Renal cortex interstitium (tissue), 11 donors: ENCODE measurements at regions not wholly inside any gene's neighbourhood (a gene's known extent, or its start where the extent isn't known, plus 50 kb on each side); places are given as distances from the start of the nearest gene placed in this dataset.
A peak's percentile ranks its signal among the peaks of the same experiment; 100 is the strongest.
"Not testable (repeated sequence)": the region's sequence is repeated elsewhere in the genome, so short reads cannot be mapped to it uniquely, and the experiment has no call there.

Source experiments
- DNase-seq, 11 donors: peaks; one replicate each; pipeline ENCODE4 v3.0.0-alpha.2; 2013; ENCODE audit warnings: low read depth in 9 of 11, low spot score in 4 of 11; ENCODE audit errors: extremely low read depth in 1 of 11

DNA sequence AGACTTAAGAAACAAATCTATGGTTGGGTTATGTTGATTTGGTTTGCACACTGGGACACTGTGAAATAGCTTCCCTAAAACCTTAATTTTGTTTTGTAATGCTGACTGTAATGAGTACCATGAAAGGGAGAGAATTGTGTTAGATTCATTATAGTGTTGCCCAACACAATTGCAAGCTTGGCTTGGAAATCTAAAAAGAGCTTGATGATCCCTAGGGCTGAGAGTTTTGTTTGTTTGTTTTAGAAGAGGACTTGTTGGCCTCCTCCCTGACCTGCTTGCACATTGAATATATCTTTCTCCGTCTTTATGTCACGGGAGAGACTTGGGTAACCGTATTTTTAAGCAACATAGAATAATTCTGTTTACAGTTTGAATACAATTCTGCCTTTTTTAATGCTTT lies 410.1 kb downstream of the ARL4A start:
- peak in 2 of 11 donors; percentile 5 to 14 for DNase-seq

DNA sequence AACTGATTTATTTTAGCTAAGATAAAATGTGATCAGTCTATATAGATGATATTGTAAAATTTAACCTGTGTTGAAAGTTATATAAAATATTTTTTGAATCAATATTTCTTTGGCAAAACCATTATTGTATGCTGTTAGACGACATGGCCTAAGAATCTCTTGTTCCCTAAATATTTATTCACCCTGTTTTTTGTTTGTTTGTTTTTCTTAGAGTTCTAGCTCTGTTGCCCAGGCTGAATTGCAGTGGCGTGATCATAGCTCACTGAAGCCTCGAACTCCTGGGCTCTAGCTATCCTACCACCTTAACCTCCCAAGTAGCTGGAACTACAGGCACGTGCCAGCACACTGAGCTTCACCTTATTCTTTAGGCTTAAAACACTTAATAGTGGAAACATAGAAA lies 410.7 kb downstream of the ARL4A start:
- no peak for DNase-seq

DNA sequence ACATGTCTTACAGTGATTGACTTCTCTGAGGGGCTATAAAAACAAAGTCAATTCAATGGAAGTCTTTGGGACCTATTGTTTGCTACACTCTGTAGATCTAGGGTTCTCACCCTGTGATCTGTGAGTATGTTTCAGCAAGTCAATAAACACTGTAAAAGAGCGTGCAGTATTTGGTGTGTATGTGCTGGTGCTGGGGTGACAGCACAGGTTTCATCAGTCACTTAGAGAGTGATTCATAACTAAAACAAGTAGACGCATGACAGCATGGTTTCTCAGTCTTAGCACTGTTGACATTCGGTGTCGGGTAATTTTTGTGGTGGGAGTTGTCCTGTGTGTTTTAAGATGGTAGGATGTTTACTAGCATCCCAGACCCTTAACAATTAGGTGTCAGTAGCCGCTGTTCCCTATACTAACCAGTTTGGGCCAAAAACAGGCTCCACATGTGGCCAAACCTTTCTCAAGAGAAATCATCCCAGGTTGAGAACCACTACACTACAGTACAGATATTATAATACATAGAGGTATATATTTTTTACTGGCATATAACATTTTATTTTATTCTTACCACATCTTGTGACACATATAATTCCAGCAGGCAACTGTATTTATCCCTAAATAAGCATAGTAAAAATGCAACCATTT lies 411.8 kb downstream of the ARL4A start:
- DNase-seq: no peak

DNA sequence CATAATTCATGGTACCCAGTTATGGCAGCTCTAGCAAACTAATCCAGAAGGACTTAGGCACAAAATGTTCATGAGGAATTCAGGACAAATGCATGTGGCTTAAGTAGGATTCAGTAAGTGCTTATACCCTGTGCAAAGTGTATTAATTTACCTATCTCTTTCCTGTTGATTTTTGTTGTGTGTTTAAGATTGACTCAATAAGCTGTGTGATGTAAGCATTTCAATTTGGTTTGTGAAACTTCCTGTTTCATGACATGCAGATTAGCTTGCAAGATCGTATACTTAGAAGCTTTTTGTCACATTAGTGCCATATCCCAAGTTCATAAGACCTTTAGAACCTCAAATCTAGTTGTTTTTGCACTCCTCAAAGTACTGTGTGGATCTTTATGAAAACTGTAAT lies 416.7 kb downstream of the ARL4A start:
- DNase-seq: no peak

DNA sequence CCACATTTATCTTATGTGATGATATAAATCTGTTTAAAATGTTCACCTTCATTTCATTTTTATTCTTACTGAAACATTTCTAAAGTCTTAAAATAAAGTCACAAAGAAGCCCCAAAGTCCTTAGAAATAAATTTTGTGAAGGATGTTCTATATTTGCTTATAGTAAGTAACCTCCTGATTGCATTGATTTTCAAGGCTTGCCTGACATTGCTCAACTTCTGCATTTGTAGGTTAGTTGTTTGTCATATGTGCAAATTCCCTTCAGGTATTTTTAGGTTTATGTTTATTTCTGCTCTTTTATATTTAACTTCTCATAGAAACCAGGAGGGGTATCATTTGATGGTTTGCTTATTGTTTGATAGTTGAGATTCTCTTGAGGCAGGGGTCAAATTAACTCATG lies 417.8 kb downstream of the ARL4A start:
- DNase-seq: no peak

DNA sequence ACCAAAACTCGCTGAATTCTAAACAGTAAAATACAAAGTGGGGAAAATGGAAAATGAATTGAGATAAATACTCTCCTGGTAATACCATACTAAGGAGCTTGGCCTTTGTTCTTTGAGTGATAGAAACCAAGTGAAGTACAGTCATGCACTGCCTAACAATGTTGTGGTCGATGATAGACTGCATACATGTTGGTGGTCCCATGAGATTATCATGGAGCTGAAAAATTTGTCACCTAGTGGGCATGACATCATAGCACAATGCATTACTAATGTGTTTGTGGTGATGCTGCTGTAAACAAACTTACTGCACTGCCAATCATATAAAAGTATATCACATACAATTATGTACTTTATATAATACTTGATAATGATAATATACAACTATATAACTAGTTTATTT lies 419.1 kb downstream of the ARL4A start:
- no peak for DNase-seq

DNA sequence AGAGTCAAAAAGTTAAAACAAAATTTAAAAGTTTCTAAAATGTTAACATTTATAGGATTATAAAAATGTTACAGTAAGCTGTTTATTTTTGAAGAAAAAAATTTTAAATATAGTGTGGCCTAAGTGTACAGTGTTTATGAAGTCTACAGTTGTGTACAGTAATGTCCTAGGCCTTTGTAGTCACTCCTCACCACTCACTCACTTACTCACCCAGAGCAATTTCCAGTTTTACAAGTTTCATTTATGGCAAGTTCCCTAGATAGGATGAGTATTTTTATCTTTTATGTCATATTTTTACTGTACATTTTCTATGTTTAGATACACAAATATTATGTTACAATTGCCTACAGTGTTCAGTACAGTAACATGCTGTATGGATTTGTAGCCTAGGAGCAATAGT lies 419.9 kb downstream of the ARL4A start:
- no peak for DNase-seq

DNA sequence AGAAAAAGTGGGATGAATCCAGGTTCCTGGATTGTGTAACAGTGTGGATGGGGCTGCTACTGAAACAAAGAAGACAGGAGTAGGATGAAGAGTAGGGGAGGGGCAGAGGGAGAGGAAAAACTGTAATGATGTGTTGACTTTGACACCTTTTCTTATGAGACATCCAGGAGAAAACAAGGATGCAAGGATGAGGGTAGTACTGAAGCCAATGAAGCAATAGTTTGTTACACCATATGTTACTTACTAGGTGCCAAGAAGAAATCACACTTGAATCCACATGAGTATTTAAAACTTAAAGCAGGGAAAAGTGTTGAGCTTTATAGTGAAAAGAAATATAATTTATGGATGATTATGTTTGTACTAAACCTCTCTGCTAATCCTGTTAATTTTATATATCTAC lies 420.6 kb downstream of the ARL4A start:
- DNase-seq: no peak

DNA sequence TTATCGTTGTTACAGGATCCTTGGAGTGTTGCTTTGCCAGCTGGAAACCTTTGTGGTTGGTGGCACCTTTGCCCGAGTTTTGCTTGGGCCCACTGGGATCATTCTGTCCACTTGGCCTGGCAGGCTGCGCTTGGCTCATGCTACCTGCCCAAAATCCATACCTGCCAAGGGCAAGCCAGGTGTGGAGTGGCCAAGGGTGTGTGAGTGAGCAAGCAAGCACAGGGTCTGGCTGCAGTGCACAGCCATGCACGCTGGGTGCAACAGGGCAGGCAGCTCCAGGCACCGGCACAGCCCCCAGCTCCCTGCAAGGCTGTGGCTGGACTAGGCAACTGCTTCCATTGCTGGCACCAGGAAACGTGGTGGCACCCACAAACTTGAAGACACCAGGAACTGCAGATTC lies 421.8 kb downstream of the ARL4A start:
- DNase-seq: no peak

DNA sequence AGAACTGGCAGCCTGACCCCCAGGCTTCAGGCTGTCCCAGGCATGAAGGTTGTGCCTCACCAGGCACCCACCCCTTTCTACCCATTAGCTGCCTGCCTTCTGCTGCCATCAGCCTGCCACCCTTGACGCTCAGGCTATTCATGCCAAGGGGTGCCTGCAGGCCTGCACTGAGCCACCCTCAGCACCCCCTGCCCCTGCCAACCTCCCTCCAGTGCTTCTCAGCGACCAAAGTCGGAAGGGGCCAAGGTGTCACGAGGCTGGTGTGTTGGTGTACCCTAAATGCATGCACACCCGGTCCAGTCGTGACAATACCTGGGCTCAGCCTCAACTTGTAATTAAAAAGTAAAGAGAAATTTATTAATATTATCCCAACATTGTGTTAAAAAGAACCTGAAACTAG lies 422.7 kb downstream of the ARL4A start:
- no peak for DNase-seq

DNA sequence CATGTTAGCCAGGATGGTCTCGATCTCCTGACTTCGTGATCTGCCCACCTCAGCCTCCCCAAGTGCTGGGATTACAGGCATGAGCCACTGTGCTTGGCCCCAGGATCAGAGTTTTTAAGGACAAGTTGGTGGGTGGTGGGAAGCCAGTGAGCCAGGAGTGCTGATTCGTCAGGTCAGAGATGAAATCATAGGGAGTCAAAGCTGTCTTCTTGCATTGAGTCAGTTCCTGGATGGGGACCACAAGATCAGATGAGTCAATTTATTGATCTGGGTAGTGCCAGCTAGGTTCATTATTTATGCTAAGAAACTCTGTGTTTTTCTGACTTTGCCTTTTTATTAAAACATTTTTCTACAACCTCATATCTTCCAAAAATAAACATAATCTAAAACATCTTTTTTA lies 423.8 kb downstream of the ARL4A start:
- DNase-seq: no peak

DNA sequence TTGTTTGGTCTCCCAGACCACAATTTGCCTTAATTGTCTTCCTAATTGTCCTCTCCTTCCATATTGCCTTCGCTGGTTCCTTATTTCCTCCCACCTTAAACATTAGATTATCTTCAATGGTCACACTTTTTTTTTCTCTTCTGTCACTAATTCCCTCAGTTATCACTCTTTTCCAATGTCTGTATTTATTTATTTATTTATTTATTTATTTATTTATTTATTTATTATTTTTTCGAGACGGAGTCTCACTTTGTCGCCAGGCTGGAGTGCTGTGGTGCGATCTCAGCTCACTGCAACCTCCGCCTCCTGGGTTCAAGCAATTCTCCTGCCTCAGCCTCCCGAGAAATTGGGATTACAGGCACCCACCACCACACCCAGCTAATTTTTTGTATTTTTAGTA lies 426.8 kb downstream of the ARL4A start:
- not testable (repeated sequence) for DNase-seq

DNA sequence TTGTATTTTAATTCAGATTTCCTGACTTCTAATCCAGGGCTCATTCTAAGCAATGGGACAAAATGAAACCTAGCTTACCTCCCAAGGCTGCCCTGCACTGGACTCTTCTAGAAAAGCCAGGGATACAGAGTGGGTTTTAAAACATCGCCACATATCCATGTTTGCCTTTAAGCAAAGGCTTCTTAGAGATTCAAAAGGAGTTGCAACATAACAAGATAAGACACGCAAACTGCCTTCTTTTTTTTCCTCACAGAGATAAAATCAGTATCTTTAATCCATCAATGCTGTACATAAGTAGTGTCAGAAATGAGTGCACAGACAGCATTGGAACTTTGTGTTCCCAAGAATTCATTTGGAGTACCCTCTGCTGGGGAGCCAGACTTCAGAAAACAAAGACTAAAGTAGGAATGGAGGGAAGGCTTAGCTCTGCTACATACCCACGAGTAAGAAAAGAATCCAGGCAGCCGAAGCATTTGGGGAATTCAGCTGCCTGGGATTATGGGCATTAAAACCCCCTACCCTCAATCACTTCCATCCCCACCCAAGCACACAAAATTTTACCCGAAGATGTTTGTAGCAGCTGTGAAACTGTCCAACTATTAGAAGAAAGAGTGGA lies 427.8 kb downstream of the ARL4A start:
- DNase-seq: peak in 2 of 11 donors; percentile 4 to 11

DNA sequence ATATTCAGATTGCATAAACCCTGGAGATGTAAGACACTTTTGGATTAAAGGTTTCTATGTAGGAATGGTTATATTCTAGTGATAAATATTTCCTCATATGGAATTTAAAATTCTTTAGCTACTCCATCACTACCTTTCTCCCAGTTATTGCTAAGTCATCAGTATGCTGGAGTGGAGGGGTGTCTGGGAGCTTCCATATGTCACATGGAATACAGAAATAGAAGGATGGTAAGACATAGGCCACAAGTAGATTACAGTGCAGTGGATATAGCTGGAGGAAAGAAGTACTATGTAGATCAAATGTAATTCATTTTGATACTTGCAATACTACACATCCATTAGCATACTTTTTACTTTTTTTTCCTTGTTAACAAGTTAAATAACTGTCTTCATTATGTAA lies 428.4 kb downstream of the ARL4A start:
- DNase-seq: no peak

DNA sequence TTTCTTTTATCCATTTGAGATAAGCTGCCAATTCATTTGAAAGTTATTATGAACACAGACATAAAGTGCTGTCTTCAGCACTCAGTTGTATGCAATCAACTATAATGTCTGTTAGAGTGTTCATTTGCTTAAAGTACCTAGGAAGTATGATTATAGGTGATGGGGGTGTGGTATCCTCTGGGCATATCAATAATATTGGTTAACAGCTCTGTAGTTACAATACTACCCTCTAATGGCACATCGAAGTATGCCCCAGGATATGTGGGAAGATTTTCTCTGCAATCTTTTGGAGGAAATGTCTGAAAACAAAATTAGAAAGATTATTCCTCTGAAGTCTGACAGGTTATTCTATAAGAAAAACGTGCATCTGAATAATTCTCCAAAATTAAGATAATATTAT lies 429.7 kb downstream of the ARL4A start:
- no peak for DNase-seq

DNA sequence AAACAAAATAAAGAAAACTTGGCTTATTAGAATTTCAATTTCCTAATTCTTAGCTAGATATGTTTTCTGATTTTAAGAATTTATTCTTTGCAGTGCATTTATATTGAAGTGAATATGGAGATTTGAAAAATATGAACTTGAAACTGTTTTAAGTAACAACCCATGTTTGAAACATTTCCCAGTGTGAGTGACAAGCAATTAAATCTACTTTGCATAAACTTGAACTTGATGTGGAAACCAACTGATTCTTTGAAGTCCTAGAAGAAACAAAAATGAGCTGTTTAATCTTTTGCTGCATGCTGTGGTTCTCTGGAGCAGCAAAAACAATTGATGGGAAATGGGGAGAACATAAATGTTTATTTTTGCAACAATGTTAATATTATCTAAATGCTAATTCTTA lies 430.2 kb downstream of the ARL4A start:
- no peak for DNase-seq

DNA sequence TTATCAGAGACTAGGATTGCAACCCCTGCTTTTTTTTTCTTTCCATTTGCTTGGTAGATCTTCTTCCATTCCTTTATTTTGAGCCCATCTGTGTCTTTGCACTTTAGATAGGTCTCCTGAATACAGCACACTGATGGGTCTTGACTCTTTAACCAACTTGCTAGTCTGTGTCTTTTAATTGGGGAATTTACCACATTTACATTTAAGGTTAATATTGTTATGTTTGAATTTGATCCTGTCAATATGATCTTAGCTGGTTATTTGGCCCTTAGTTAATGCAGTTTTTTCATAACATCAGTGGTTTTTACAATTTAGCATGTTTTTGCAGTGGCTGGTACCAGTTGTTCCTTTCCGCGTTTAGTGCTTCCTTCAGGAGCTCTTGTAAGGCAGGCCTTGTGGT lies 437.2 kb downstream of the ARL4A start:
- DNase-seq: not testable (repeated sequence)

DNA sequence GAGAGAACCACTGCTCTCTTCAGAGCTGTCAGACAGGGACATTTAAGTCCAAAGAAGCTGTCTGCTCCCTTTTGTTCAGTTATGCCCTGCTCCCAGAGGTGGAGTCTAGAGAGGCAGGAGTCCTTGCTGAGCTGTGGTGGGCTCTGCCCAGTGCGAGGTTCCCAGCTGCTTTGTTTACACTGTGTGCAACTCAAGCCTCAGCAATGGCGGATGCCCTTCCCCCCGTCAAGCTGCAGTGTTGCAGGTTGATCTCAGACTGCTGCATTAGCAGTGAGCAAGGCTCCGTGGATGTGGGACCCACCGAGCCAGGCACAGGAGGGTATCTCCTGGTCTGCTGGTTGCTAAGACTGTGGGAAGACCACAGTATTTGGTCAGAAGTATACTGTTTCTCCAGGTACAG lies 438.9 kb downstream of the ARL4A start:
- no peak for DNase-seq

DNA sequence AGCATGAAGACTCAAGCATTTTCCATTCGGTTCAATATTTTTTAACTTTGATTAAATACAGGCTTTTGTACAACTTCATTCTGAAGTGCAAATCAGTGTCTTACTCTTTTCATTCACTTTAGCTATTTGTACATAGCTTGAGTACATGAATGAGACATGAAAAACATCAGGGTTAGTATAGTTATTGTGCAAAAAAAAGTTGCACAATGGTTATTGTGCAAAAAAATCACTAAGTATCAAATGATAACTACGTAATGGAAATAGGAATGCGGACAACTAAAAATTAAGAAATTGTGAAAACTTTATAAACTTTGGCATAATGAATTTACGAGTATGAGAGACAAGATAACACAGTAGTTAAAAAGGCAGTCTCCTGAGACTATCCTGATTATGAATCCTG lies 442.9 kb downstream of the ARL4A start:
- no peak for DNase-seq

DNA sequence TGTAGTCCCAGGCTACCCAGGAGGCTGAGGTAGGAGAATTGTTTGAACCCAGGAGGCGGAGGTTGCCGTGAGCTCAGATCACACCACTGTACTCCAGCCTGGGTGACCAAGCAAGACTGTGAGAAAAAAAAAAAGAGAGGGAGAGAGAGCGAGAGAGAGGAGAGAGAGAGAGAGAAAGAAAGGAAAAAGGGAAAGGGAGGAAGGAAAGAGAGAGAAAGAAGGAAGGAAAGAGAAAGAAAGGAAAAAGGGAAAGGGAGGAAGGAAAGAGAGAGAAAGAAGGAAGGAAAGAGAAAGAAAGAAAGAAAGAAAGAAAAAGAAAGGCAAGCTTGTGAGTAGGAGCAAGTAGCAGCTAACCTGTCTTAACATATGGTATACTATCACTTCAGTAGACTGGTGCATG lies 443.5 kb downstream of the ARL4A start:
- DNase-seq: not testable (repeated sequence)

DNA sequence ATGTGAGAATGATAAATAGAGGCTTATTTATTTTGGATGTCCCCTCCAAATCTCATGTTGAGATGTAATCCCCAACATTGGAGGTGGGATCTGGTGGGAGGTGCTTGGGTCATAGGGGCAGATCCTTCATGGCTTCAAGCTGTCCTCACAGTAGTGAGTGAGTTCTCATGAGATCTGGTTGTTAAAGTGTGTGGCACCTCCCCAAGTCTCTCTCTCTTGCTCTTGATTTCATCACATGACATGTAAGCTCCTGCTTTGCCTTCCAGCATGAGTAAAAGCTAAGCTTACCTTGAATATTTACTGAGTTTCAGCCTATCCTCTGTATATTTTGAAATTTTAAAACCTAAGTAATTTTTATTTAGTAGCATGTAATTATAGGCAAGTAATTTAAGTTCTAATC lies 444.9 kb downstream of the ARL4A start:
- no peak for DNase-seq
